NCI-H748 (cell line): ENCODE measurements at regions not wholly inside any gene's neighbourhood (a gene's known extent, or its start where the extent isn't known, plus 50 kb on each side); places are given as distances from the start of the nearest gene placed in this dataset.

Source experiments
- DNase-seq: peaks from one replicate; lab custom pipeline; 2025; ENCODE audit not compliant: unreplicated experiment; lab: John Stamatoyannopoulos, UW

DNA sequence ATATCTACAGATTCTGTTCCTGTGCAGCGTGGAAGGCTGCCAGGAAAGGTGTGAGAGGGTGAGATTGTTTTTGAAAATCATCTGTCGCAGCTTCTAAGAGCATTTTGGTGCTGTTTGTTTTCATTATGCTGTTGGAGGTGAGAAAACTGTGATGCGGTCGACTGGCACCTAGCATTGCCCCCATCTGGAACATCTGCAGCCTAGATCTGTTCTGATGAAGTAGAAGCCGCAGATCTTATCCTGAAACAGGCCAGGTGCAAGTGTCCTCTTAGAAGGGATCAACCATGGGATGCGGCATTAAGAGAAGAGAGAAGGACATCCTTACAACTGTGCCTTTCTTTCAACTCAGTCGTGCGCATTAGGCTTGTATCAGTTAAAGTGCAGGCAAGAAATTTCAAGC, 167.3 kb downstream of the CDH26 start:
- no peak for DNase-seq

DNA sequence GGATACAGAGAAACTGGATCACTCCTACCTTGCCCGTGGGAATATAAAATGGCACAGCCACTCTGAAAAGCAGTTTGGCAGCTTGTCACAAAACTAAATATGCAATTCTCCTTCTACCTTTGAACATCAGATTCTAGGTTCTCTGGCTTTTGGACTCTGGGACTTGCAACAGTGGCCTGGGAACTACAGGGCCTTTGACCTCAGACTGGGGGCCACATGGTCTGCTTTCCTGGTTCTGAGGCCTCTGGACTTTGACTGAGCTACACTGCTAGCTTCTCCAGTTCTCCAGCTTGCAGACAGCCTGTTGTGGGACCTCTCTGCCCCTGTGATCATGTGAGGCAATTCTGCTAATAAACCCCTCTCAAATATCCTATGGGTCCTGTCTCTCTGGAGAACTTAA, 168.8 kb downstream of the CDH26 start:
- DNase-seq, result no peak

DNA sequence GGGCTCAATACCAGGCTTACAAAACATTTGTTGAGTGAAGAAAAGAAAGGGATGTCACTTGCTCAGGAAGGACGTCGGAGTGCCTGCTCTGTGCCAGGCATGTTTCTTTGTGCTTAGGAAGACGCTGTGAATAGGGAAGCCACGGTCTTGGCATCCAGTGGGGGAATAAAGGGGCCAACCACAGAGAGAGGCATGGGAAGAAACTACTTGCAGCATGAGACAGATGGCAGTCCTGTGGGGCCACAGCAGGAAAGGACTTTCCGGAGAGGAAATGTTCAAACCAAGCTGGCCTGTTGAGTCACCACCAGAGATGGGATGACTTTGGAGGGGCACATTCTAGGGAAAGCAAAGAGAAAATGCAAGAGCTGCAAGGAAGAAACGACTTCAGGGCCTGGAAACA, 173.2 kb downstream of the CDH26 start:
- DNase-seq, result no peak

DNA sequence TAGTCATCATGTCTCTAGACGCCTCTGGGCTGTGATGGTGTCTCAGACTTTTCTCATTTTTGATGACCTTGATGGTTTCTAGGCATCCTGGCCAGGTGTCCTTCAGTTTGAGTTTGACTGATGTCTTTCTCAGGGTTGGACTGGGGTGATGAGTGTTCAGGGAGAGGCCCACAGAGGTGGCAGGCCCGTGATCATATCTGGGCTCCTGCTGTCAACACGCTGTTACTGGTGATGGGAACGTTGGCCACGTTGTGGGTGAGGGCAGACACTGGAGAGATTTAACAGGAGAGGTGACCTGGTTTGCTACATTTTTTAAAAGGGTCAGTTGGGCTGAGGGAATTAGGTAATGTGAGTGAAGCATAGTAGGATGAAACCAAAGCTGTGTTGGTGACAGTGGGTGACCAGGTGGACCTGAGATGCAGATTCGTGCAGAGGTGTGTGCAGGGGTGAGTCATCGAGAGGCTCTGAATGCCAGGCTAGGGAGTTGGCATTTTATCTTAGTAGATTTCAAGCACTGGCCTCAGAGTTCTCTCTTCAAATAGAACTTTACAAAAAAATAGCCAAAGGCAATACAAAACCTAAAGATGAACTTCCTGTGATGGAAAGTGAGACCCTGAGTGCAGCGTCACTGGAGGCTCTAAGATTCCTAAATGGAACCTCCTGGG, 174.1 kb downstream of the CDH26 start:
- DNase-seq, result no peak

DNA sequence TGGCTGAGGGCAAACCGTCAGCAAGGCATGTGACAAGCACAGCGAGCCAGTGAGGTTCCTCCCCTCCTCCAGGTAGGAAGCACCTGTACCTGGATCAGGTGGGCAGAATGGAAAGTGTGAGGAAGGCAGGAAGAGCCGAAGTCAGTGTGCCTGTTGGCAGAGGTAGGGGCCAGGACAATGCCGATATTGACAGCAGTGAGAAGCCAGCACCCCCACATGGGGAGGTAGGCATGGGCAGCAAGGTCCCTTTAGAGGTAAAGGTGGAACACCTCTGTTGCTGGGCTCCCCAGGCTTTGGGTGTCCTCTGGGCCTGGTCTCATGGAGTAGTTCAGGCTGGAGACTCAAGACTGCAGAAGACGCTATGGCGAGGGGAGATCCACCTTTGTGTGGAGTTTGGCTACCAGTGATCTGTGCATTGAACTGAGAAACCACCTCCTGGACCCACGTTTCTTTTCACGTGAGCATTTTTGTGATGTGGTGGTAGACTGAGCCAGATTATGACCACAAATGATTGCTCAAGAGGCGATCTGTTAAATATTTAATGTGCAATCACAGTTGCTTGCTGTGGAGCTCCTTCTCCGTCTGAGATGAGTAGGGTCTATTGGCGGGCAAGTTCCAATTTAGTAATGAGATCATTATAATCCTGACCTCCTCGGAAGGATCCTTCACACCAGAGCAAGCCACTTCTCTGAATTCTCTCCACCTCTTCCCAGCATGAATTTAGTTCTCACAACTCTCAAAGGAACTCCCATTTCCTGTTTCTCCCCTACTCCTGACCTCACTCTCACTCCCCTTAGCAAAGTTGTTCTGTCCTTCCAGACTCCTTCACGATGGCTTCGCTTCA, 174.8 kb downstream of the CDH26 start:
- DNase-seq, result no peak

DNA sequence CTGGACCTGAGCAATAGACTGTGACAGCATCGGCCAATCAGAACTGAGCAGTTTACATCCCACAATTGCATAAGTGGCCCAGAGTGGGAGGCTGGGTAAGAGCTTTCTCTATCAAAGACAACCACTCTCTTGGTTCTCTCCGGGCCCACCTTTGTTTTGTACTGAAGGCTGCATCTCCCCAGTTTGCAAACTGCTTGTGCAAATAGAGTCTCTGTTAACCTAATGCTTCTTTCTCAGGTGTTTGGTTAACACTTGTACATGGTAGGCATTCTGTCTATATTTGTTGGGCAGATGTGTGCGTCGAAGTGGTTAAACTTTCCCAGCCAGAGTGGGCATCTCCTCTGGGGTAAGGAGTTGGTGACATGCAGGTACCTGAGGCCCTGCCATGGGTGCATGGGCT, 177.1 kb downstream of the CDH26 start:
- no peak for DNase-seq

DNA sequence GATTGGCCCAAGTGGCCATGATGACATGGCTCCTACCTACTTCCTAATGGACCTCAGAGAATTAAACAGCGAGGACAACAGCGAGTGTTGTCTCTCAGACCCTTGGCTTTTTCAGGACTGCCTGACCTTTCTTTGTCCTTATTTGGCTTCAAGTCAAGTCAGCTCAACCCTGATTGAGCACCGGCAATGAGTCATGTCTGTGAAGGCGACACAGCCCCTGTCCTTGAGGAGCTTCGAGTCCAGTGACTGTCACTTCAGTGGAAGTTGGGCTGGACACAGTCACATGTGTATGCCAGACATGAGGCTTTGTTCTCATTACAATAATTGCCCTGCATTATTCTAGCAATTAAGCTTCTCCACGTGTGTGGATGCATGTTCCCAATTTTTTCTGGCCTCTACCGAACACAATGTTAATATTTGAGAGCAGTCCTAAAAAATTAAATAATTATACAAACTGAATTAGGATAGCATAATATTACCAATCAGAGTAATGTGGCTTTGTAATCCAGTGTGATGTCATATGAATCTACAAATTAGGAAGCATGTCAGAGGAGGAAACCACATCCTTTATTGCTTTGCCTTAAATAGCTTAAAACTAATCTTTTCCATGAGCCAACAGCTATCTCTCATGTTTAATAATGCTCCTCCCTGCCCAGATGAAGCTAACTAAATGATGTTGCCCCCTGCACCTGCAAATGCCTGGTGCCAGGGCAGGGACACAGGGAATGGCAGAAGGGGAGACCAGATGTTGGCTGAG, 178.6 kb downstream of the CDH26 start:
- DNase-seq, result no peak

DNA sequence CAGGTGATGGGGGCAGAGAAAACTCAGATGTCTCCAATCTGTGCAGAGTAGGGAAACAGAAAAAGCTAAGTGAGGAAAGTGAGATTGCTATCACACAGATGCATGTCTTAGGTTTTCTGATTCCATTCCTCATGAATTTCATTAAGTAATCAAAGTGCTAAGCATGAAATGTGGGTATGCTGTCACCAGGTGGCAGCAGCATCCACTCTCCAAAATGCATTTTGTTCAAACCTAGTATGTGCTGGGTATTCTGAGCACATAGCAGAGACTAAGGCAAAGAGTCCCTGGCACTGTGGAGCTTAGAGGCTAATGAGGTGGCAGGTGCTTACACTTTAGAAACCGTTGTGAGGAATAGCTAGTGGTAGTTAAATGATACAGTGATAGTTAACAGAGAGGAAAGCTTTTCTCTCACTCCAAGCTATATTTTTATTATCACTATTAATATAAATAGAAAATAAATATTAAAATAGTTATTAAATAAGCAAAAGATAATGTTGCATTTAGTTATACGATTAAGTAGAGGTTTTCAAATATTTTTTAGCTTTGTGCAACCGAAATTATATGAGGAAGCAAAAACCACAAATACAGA, 179.5 kb downstream of the CDH26 start:
- DNase-seq, result peak; percentile 56

DNA sequence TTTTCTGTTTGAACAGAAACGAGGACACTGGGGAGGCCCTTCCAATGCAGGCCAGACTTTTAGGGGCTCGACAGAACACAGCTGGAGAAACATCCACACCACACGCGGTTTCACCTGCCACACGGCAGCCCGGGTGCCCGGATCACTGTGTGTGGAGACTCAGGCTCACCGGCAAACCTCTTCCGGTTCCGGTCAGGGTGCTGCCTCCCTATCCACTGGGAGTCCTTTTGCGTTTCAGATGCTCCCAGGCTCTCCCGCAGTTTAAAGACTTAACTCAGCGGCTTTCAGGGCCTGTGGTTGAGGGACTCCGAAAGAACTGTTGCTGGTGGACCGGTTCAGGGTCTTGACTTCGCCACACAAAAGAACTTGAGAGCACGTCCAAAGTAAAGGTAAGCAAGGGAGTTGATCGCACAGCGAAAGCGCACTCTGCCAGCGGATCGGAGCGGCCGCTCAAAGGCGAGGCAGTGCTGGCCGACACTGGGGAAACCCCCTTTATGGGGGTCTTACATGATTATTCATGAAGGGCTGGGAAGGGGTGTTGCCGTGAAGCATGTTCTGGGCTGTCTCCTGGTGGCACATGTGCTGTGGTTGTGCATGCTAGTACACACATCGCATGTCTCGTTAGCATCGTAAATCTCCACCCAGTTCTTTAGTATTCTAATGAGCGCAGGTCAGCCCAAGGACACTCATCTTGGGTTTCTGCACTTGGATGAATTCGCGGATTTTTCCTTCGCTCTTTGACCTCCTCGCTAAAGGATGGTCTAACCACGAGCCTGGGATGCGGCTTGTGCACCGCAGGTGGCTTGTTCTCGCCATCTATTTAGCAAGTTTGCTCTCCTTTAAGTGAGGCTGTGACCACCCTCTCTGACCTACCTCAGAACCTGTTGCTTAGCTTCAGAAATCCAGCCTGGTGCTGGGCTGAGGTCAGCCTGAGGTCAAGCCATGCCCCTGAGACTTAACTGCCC, 180.3 kb downstream of the CDH26 start:
- no peak for DNase-seq

DNA sequence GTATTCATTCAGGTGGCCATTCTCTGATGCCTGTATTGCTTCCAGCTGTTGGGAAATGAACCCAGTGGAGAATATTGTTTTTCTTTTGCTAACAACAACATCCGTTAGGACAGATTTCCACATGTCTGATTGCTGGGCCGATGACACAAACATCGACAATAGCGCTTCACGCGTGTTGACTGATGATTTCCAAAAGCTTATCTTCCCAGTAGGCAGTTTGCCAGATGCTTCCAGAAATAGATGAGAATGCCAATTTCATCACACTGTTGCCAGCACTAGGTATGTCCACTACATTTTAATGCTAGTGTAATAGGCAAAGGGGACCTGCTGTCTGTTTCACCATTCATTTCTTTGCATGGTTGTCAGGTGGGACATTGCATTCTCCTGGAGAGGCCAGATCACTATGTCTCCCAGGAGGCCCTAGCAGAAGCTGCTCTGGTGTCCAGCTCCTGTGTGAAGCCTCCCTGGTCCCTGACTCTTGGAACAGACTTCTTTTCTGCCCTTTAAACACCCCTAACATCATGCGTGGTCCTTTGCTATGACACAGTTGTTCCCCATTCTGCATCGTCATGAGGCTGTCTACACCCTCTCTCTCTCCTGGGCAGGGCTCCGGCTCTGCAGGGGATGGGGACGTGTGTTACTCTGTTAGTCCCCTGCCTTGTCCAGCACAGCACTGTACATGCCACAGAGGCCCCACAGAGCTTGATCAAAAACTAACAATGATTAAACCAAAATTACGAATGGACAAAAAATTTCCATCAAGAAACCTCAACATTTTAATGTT, 181.6 kb downstream of the CDH26 start:
- peak; percentile 34 for DNase-seq

DNA sequence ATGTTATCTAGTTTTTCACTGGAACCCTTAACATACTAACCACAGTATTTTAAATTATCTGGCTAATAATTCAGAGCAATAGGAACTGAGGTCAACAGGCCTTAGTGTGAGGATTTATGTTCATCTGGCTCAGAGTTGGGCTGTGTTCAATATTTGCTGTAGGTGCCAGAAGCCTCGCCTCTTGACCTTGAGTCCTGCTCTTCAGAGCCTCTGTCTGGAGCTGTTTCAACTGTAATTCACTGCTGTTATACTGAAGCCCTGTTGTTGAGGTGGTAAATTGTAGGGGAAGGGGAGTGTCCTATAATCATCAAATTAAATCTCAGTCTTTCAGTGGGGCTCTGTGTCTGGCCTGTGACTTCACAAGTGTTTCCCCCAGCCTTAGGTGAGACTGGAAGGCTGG, 184.4 kb downstream of the CDH26 start:
- no peak for DNase-seq

DNA sequence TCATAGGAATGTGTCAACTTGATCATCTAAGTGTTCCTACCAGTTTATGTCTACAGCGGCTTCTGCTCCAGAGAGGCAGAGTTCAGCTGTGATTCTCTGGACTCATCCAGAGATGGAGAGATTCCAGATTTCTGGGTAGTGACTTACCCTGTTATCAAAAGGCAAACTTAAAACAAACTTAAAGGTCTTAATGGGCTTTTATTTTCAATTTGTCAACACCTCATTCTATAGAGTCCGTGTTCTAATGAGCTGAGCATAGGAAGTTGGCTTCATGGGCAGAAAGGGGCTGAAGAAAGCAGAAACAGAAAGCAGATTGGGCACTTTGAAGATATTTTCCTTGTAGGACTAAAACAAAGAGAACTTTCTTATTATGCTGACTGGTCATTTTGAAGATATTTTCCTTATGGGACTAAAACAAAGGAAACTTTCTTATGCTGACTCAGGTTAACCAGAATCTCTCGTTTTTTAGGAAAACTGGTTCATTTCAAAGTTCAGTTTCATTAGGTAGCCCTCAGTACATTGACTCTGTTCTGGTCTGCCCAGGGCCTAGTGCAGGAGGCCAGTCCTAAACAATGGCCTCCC, 185.1 kb downstream of the CDH26 start:
- DNase-seq, result no peak

DNA sequence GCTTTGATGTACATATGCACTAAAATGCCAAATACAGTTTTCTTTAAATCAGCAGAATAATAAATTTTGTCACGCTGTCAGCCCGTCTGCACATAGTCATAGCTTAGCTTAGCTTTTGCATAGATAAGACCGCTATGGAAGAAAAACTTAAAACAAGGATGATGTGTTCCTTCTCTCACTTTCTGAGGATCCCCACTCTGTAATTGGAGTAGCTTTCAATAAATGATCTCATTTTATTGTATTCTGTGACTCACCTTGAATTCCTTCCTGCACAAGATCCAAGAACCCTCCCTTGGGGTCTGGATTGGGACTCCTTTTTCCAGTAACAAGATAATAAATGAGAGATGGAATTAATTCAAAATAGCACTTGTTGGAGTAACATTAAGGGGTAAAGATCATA, 186.2 kb downstream of the CDH26 start:
- no peak for DNase-seq

DNA sequence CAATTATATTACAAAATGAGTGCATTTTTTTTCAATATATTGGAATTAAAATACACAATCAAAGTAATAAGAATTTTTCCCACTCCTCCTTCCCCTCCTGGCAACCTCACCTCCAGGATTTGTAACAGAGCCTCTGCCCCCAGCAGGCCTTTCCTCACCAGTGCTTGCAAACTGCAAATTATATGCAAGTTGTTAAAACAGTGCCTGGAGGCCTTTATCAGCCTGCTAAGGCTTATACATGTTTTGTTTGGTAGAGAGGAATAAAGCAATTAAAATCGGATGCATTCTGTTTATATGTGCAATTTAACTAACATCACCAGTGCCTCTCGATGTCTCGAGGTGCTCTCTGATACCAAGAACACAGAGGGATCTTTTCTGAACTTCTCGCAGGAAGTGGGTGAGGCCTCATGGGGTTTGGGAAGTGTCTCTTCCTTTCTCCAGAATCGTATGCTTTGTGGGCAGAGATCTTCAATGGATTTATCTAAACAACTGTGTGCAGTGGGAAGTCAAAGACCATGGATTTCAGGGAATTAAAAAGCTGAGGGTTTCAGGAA, 186.8 kb downstream of the CDH26 start:
- no peak for DNase-seq

DNA sequence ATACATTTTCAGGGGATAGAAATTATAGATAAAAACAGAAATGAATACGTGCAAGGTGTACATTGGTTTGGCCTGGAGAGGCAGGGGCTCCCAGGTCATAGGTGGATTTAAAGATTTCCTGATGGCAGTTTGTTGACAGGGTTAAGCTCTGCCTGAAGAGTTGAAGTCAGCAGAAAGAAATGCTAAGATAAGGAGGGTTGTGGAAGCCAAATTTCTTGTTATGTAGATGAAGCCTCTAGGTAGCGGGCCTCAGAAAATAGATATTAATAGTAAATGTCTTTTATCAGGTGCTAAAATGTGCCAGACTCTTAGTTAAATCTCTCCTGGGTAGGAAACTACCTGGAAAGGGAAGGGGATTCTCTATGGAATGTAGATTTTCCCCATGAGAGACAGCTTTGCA, 188.8 kb downstream of the CDH26 start:
- no peak for DNase-seq

DNA sequence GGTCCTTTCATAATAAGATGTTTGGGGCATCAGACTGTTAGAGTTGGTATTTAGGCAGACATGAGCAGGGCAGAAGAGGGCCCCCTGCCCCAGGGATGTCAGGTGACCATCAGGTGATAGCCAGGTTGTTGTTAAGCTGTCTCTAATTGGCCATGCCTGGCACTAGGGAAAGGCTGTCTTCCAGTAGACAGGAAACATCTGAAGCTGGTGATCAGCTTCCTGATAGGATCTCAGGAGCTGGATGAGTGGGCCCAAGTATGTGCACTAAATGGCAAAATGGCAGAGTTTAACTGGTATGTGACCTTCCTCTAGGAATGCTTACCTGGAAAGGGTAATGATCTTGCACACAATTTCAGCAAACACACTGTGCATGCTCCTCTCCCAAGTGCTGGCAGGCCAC, 190.7 kb downstream of the CDH26 start:
- no peak for DNase-seq

DNA sequence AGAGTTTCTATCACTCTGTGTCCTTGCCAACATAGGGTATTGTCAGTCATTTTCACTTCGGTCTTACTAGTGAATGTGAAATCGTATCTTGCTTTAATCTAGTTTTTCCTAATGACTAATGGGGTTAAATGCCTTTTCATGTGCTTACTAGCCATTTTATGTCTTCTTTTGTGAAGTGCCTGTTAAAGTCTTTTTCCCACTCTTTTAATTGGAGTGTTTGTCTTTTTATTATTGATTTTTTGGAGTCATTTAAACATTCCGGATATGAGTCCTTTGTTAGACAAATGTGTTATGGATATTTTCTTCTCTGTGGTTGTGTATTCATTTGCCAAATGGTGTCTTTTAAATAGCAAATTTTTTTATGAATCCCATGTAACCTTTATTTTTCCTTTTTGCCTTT, 194.6 kb downstream of the CDH26 start:
- peak; percentile 46 for DNase-seq

DNA sequence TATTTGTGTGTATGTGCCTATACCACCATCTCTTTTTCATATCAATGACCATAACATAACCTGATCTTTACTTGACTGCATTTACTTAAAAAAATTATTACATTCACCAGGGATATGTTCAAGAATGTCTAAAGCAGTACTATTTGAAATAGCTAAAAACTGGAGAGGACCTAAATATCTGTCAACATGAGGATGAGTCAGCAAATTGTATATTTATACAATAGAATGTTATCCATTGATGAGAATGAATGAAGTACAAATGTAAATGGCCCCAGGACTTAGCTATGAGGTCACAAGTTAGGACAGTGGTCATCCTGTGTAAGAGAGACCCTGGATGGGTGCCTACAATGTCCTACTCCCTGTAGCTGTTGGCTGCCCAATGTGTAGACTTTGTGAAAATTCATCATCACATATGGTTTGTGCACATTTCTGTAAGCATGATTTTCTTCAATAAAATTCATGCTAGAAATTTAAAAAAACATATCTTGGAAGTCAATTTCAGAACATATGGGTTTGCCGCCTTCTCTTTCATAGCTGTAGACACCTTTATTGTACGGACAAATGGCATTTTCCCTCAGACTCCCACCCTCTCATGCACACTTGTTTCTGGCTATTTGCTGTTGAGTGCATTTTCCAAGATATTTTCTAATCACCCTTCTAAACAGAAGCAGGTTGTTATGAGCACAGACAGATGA, 202.4 kb downstream of the CDH26 start:
- DNase-seq, result no peak
